Kidney capillary endothelial cell (primary cell): ENCODE measurements at regions not wholly inside any gene's neighbourhood (a gene's known extent, or its start where the extent isn't known, plus 50 kb on each side); places are given as distances from the start of the nearest gene placed in this dataset.
"Not testable (repeated sequence)": the region's sequence is repeated elsewhere in the genome, so short reads cannot be mapped to it uniquely, and the experiment has no call there.

Experiments used
- DNase-seq: peaks from one replicate; pipeline ENCODE4 v3.0.0-alpha.2; 2018; ENCODE audit warnings: low spot score

GRCh38 chr4:174066611-174067205, 216.8 kb downstream of the FBXO8 start:
- DNase-seq, result no peak

- no peak for DNase-seq
Observed at GRCh38 chr4:174062831-174063230, 220.6 kb downstream of the FBXO8 start.

- no peak for DNase-seq
Observed at GRCh38 chr4:174061026-174061425, 222.4 kb downstream of the FBXO8 start.

GRCh38 chr4:174058846-174059245, 224.6 kb downstream of the FBXO8 start:
- no peak for DNase-seq

- no peak for DNase-seq
Observed at GRCh38 chr4:174056959-174057358, 226.5 kb downstream of the FBXO8 start.

GRCh38 chr4:174055344-174055743, 228.1 kb downstream of the FBXO8 start:
- no peak for DNase-seq

- DNase-seq, result no peak
Observed at GRCh38 chr4:174053895-174054294, 229.6 kb downstream of the FBXO8 start.

GRCh38 chr4:174047363-174047762, 236.1 kb downstream of the FBXO8 start:
- DNase-seq, result no peak

GRCh38 chr4:174045829-174046228, 237.6 kb downstream of the FBXO8 start:
- DNase-seq, result not testable (repeated sequence)

GRCh38 chr4:174045381-174045780, 238.1 kb downstream of the FBXO8 start:
- DNase-seq, result no peak

GRCh38 chr4:174041555-174042105, 241.8 kb downstream of the FBXO8 start:
- DNase-seq, result no peak

- DNase-seq, result no peak
Observed at GRCh38 chr4:174040287-174040686, 243.2 kb downstream of the FBXO8 start.

- DNase-seq, result no peak
Observed at GRCh38 chr4:174038481-174038880, 245.0 kb downstream of the FBXO8 start.

GRCh38 chr4:174037631-174038030, 245.8 kb downstream of the FBXO8 start:
- no peak for DNase-seq

- DNase-seq, result no peak
Observed at GRCh38 chr4:174037049-174037448, 246.4 kb downstream of the FBXO8 start.

GRCh38 chr4:174036576-174036975, 246.9 kb downstream of the FBXO8 start:
- no peak for DNase-seq

- DNase-seq, result no peak
Observed at GRCh38 chr4:174036111-174036510, 247.4 kb downstream of the FBXO8 start.

- no peak for DNase-seq
Observed at GRCh38 chr4:174023641-174024040, 259.8 kb downstream of the FBXO8 start.

- no peak for DNase-seq
Observed at GRCh38 chr4:174018236-174018635, 265.2 kb downstream of the FBXO8 start.

- DNase-seq, result no peak
Observed at GRCh38 chr4:174016251-174016650, 267.2 kb downstream of the FBXO8 start.

GRCh38 chr4:174012886-174013259, 270.6 kb downstream of the FBXO8 start:
- no peak for DNase-seq

- DNase-seq, result no peak
Observed at GRCh38 chr4:174012135-174012885, 271.2 kb downstream of the FBXO8 start.

- DNase-seq, result no peak
Observed at GRCh38 chr4:174010547-174010946, 272.9 kb downstream of the FBXO8 start.
